KMS-11 (cell line): ENCODE measurements at regions not wholly inside any gene's neighbourhood (a gene's known extent, or its start where the extent isn't known, plus 50 kb on each side); places are given as distances from the start of the nearest gene placed in this dataset.

Source experiments
- H2AFZ ChIP-seq: fragments of 200-600 bp; sonication (generic); 2 replicates; pipeline ENCODE4 v1.6.1; 2016; ENCODE audit warnings: antibody characterized with exemption, mixed run types, low read depth
- H3K27ac ChIP-seq: fragments of 200-600 bp; sonication (generic); 2 replicates; pipeline ENCODE4 v1.6.1; 2016; ENCODE audit warnings: mild to moderate bottlenecking, mixed run types
- H3K27me3 ChIP-seq: fragments of 200-600 bp; sonication (generic); 2 replicates; pipeline ENCODE4 v1.6.1; 2017; ENCODE audit warnings: mild to moderate bottlenecking, low read depth, mixed run types, moderate library complexity; ENCODE audit not compliant: insufficient read depth
- H3K36me3 ChIP-seq: fragments of 200-600 bp; sonication (generic); 2 replicates; pipeline ENCODE4 v1.6.1; 2017; ENCODE audit warnings: mild to moderate bottlenecking, mixed run types; ENCODE audit not compliant: insufficient read depth
- H3K4me1 ChIP-seq: fragments of 200-600 bp; sonication (generic); 2 replicates; pipeline ENCODE4 v1.6.1; 2016; ENCODE audit warnings: mild to moderate bottlenecking, low read depth, mixed run types; ENCODE audit not compliant: poor library complexity, severe bottlenecking
- H3K4me2 ChIP-seq: fragments of 200-600 bp; sonication (generic); 2 replicates; pipeline ENCODE4 v1.7.0; 2016; ENCODE audit warnings: mild to moderate bottlenecking, mixed run types
- H3K4me3 ChIP-seq: fragments of 200-600 bp; sonication (generic); IDR thresholded peaks from 2 replicates; pipeline ENCODE4 v1.6.1; 2017; ENCODE audit warnings: low read depth, low read length, mixed read lengths; ENCODE audit not compliant: insufficient read depth
- H3K79me2 ChIP-seq: fragments of 200-600 bp; sonication (generic); 2 replicates; pipeline ENCODE4 v1.6.1; 2016; ENCODE audit warnings: low read depth, mixed run types; ENCODE audit not compliant: insufficient read depth
- H3K9ac ChIP-seq: fragments of 200-600 bp; sonication (generic); 2 replicates; pipeline ENCODE4 v1.6.1; 2016; ENCODE audit warnings: mild to moderate bottlenecking, mixed run types
- H4K20me1 ChIP-seq: fragments of 200-600 bp; sonication (generic); 2 replicates; pipeline ENCODE4 v1.6.1; 2016; ENCODE audit warnings: mild to moderate bottlenecking, mixed run types; ENCODE audit not compliant: insufficient read depth
- CTCF ChIP-seq: fragments of 200-600 bp; sonication (generic); conservative IDR thresholded peaks from 2 replicates; pipeline ENCODE4 v1.6.1; 2017; ENCODE audit warnings: low read depth, mild to moderate bottlenecking, antibody characterized with exemption, low read length, moderate library complexity, mixed read lengths

GRCh38 chr1:182173808-182174512 is 112.4 kb upstream of the ZNF648 start:
- H2AFZ ChIP-seq, result no peak overlapping the region
- H3K27ac ChIP-seq, result no peak overlapping the region
- no peak for TF ChIP-seq CTCF

GRCh38 chr1:182172699-182173098 is 111.2 kb upstream of the ZNF648 start:
- Histone ChIP-seq H3K36me3 (no peaks in the 10 kb centered on the region; the same call in 1 of the 2 replicates), H3K27me3 (no peaks in the 10 kb centered on the region), H4K20me1 (no peaks in the 10 kb centered on the region), H3K27ac (no peak overlapping the region), H3K4me1 (no peaks in the 10 kb centered on the region), H3K79me2 (no peaks in the 10 kb centered on the region), H3K4me3 (no peak overlapping the region), H2AFZ (no peak overlapping the region), H3K9ac (no peak overlapping the region), H3K4me2 (no peak overlapping the region)
- no peak for TF ChIP-seq CTCF

More at GRCh38 chr1:182173808-182174512, 112.4 kb upstream of the ZNF648 start:
- H4K20me1 ChIP-seq, result no peaks in the 10 kb centered on the region
- H3K9ac ChIP-seq, result no peak overlapping the region
- no peak overlapping the region for H3K4me3 ChIP-seq
- H3K79me2 ChIP-seq, result no peaks in the 10 kb centered on the region
- no peaks in the 10 kb centered on the region for H3K27me3 ChIP-seq
- no peak overlapping the region for H3K4me2 ChIP-seq
- H3K4me1 ChIP-seq, result no peaks in the 10 kb centered on the region
- H3K36me3 ChIP-seq, result no peaks in the 10 kb centered on the region; the same call in 1 of the 2 replicates

- no peak overlapping the region for H2AFZ ChIP-seq
- no peak overlapping the region for H3K9ac ChIP-seq
- no peak overlapping the region for H3K4me3 ChIP-seq
- no peak for TF ChIP-seq CTCF
- H3K4me1 ChIP-seq, result no peaks in the 10 kb centered on the region
- no peaks in the 10 kb centered on the region; the same call in 1 of the 2 replicates for H3K36me3 ChIP-seq
- H3K79me2 ChIP-seq, result no peaks in the 10 kb centered on the region
- no peak overlapping the region for H3K27ac ChIP-seq
- no peaks in the 10 kb centered on the region for H4K20me1 ChIP-seq
- H3K27me3 ChIP-seq, result no peaks in the 10 kb centered on the region
- no peak overlapping the region for H3K4me2 ChIP-seq
These were observed 109.5 kb upstream of the ZNF648 start for GRCh38 chr1:182170891-182171461.

GRCh38 chr1:182169203-182169602 is 107.7 kb upstream of the ZNF648 start:
- no peak overlapping the region for H3K27ac ChIP-seq
- H3K9ac ChIP-seq, result no peak overlapping the region
- H4K20me1 ChIP-seq, result no peaks in the 10 kb centered on the region
- H3K4me1 ChIP-seq, result no peaks in the 10 kb centered on the region
- H2AFZ ChIP-seq, result no peak overlapping the region
- no peak for TF ChIP-seq CTCF
- no peaks in the 10 kb centered on the region; the same call in 1 of the 2 replicates for H3K36me3 ChIP-seq
- H3K4me2 ChIP-seq, result no peak overlapping the region
- H3K79me2 ChIP-seq, result no peaks in the 10 kb centered on the region
- no peak overlapping the region for H3K4me3 ChIP-seq
- no peaks in the 10 kb centered on the region for H3K27me3 ChIP-seq
